ENCODE measurements at regions not wholly inside any gene's neighbourhood (a gene's known extent, or its start where the extent isn't known, plus 50 kb on each side); places are given as distances from the start of the nearest gene placed in this dataset.

- DNase-seq, result no peak
Measured at GRCh38 chr14:96617635-96618034, 115.5 kb downstream of the PAPOLA start.

GRCh38 chr14:96622926-96623325, 120.7 kb downstream of the PAPOLA start:
- no peak for DNase-seq

- no peak for DNase-seq
Measured at GRCh38 chr14:96623676-96624484, 121.7 kb downstream of the PAPOLA start.

DNA sequence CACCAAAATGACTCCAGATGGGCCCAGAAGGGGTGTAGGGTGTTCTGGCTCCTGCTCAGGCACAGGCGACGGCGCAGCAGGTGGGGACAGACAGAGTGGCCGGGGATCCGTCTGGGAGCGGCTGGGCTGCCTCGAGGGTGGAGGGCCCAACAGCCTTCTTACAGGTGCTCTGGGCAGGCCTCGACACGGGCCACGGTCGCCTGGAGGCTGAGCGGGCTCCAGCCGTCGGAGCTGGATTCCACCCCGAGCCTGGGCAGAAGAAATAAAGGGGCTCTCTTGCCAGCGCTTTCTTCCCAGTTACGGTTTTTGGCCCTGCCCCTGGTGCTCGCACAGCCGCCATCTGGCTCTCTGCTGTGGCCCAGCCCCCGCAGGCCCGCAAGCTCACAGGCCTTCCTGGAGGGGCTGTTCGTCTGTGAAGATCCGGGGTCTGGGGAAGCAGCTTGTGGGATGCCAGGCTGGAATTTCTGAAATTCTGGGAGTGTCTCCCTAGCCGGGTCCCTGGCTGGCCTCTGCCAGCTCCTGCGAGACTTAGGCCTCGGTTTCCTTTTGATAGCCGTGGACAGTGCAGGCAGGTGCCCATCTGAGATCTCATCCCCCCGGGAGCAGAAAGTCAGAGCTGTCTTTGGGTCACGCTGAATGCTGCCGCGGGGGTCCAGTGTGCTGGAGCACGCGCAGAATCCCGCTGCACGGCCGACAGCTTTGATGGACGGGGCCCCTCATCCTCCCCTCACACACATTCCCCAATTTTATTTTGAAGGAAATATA, 122.7 kb downstream of the PAPOLA start:
- no peak for DNase-seq

DNA sequence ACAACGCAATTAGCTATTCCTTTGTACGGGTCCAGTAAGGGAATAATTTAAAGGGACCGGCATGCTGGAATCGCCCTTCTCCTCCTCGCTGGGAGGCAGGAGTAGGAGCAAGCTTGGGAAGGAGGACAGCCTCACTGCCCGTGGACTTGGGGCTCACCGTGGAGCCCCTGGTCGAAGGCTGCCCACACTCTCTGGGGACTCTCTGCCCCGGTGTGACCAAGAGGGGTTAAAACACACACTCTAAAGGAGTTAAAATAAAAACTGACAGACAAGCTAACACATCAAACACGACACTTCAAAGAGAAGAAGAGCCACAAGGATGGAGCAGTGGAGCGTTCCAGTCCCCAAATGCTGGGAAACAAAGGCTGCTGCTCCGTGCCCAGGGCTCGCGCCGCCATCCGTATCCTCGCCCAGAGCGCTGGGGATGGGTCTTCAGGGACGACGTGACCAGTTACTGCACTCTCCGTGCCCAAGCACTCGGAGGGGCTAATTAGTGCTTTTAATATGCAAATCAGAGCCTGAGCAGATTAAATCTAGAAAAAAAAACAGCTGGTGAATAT, 123.3 kb downstream of the PAPOLA start:
- DNase-seq, result no peak

DNA sequence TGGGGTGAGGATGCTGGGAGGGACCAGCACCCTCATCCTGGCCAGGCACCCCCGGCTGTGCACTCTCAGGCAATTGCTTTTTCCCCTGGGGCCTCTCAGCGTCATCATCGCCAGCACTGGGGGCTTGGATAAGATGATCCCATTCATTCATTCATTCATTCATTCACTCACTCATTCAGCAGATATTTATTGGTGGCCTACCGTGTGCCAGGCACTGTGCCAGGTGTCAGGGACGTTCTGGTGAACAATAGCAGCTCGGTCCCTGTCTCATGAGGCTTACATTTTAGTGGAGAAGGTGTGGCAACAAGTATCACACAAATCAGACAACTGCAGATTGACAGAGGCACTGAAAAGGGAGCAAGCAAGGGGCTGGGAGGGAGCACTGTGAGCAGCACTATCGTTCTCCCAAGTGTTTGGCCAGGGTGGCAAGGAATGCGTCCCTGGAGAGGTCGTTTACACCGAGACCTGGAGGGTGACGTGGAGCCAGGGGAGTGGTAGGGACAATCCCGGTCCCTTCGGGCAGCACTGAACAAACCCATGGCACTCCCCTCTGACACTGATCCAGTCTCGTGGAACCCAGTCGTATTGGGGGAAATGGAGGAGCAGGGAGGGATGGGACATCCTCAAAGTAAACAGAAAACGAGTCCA, 124.1 kb downstream of the PAPOLA start:
- no peak for DNase-seq

- DNase-seq, result no peak
Measured at GRCh38 chr14:96626916-96627315, 124.7 kb downstream of the PAPOLA start.

DNA sequence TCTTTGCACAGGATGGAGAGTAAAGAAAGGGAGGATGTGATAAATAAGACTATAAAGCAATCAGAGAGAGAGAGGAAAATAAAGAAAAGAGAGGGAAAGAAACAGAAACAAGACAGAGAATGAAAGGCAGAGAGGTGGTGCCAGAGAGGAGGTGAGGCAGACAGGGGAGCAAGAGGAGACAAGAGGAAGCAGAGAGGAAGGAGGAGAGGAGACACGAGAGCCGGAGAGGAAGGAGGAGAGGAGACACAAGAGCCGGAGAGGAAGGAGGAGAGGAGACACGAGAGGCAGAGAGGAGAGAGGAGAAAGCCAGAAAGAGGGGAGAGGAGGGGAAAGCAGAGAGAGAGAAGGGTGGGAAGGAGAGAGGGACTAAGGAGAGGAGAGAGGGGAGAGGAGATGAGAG, 125.2 kb downstream of the PAPOLA start:
- DNase-seq, result no peak

- DNase-seq, result no peak
Measured at GRCh38 chr14:96627811-96628775, 125.9 kb downstream of the PAPOLA start.

- DNase-seq, result no peak
Measured at GRCh38 chr14:96629082-96629481, 126.9 kb downstream of the PAPOLA start.

GRCh38 chr14:96629558-96630222, 127.5 kb downstream of the PAPOLA start:
- no peak for DNase-seq

DNA sequence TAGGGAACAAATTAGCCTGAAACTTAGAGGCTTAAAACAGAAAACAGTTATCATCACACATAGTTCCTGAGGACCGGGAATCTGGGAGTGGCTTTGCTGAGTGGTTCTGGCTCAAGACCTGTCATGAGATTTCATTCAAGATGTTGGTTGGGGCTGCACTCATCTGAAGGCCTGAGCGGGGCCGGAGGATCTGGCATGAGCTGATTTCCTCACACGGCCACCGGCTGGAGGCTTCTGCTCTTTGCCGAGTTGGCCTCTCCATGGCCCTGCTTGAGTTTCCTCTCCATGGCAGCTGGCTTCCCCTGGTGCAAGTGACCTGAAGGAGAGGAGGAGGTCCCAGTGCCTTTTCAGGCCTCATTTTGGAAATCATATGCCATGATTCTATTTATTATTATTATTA, 128.1 kb downstream of the PAPOLA start:
- DNase-seq, result no peak

DNA sequence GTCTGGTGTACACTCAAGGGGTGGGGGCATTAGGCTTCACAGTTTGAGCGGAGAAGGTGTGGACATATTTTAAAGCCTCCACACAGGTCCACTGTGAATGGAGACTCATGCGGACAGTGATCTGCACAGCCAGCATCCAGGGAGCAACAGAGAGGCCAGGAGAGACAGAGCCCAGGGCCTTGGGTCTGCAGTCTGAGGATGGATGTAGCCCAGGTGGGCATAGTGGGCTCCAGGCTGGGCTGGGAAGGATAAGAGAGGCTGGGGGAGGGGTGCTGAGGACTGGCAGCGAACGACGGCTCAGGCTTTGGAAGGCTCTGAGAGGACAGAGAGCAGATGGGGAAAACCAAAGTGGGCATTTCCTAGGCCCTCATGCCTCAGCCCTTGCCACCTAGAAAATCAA, 128.8 kb downstream of the PAPOLA start:
- no peak for DNase-seq

- no peak for DNase-seq
Measured at GRCh38 chr14:96631621-96632362, 129.6 kb downstream of the PAPOLA start.

DNA sequence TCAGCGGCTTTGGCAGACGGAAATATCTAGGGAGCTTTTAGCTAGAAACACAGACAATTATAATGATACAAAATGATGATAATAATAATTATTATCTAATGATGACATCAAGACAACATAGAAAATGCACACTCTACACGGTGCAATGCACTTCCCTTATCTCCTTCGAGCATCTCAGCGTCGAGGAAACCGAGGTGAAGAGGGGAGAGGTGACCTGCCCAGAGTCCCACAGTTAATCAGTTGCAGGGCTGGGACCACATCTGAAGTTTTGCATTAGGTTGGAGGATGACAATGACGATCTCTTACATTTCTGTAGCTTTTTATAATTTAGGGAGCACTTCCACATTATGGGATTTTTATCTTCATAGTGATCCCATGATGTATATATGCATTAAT, 130.2 kb downstream of the PAPOLA start:
- DNase-seq, result no peak

- DNase-seq, result no peak
Measured at GRCh38 chr14:96633096-96633495, 130.9 kb downstream of the PAPOLA start.

- DNase-seq, result no peak
Measured at GRCh38 chr14:96634481-96634880, 132.3 kb downstream of the PAPOLA start.

- no peak for DNase-seq
Measured at GRCh38 chr14:96634896-96635295, 132.7 kb downstream of the PAPOLA start.

GRCh38 chr14:96635850-96636249, 133.7 kb downstream of the PAPOLA start:
- no peak for DNase-seq

DNA sequence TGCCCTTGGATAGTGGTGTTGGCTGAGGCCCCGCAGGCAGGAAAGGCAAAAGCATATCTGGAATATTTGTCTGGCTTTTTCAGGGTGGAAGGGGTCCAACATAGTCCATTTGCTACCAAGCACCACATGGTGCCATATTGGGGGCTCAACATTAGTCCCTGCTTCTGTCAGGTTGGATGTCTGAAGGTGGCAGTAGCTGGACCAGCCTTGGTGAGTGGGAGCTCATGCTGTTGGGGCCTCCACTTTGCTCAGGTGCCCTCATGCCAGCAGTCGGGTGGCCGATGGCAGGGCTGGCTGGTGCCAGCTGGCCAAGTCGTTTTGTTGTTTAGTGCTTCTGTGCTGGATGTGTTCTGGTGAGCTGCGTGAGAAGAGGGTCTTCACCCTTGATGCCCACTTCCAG, 135.3 kb downstream of the PAPOLA start:
- DNase-seq, result no peak
